GM10248 (cell line): ENCODE measurements at regions not wholly inside any gene's neighbourhood (a gene's known extent, or its start where the extent isn't known, plus 50 kb on each side); places are given as distances from the start of the nearest gene placed in this dataset.

Experiments
- CTCF ChIA-PET: fragments of 300-600 bp; sonication (Branson Sonifier 250); formaldehyde crosslinking; extraction: SDS; loops from one replicate; lab custom pipeline; 2021; ENCODE audit warnings: antibody characterized with exemption; lab: Yijun Ruan, JAX
- POLR2A ChIA-PET: fragments of 350-650 bp; sonication (Branson Sonifier 250); formaldehyde crosslinking; extraction: SDS; loops from one replicate; lab custom pipeline; 2020; ENCODE audit warnings: antibody characterized with exemption; lab: Yijun Ruan, JAX
- DNase-seq: peaks from one replicate; pipeline ENCODE4 v3.0.0; 2012; ENCODE audit errors: extremely low spot score
- TF ChIP-seq, protein P1 (sequence below): IDR thresholded peaks from 2 replicates; pipeline ENCODE4 v1.5.1; 2012; ENCODE audit warnings: mild to moderate bottlenecking, low read depth; ENCODE audit errors: extremely low read depth, missing control alignments, control extremely low read depth

DNA sequence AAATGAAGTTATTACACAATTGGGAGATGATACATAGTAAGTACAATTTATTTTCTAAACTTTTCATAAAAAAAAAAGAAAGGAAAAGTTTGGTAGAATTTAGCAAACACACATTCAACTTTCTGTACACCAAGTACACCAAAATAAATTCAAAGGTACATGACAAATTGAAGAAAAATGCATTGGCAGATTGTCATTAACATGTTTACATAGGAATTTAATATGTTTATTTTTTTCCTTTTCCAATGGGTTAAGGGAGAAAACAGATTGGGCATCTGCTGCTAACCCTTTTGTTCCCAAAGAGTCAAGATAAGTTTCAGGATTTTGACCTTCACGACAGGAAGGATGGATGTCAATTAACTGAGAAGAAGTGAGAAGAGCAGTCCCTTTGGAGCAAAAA is 620.4 kb downstream of the XIRP2 start:
- TF ChIP-seq, protein P1, sequence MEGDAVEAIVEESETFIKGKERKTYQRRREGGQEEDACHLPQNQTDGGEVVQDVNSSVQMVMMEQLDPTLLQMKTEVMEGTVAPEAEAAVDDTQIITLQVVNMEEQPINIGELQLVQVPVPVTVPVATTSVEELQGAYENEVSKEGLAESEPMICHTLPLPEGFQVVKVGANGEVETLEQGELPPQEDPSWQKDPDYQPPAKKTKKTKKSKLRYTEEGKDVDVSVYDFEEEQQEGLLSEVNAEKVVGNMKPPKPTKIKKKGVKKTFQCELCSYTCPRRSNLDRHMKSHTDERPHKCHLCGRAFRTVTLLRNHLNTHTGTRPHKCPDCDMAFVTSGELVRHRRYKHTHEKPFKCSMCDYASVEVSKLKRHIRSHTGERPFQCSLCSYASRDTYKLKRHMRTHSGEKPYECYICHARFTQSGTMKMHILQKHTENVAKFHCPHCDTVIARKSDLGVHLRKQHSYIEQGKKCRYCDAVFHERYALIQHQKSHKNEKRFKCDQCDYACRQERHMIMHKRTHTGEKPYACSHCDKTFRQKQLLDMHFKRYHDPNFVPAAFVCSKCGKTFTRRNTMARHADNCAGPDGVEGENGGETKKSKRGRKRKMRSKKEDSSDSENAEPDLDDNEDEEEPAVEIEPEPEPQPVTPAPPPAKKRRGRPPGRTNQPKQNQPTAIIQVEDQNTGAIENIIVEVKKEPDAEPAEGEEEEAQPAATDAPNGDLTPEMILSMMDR = no peak
- DNase-seq = no peak
- CTCF ChIA-PET = no interaction called here
- POLR2A ChIA-PET = no interaction called here

DNA sequence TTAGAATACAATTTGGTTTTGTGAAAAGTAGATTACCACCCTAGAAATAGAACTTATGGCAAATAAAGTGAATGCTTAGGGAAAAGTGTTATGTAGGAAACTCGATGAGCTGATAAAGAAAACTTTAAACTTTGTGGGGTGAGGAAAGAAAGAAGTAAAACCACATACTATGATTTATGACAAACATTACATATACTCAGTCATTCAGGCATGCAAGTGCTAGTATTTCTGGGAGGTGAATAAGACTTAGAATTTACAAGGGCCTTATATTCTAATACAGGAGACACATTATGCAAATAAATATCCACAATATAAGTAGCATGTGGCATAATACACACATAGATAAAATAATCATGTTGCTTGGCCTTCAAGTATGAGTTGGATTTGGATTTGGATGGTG is 618.1 kb downstream of the XIRP2 start:
- ChIA-PET POLR2A (no interaction called here), CTCF (no interaction called here)
- TF ChIP-seq, protein P1 = no peak
- DNase-seq = no peak

DNA sequence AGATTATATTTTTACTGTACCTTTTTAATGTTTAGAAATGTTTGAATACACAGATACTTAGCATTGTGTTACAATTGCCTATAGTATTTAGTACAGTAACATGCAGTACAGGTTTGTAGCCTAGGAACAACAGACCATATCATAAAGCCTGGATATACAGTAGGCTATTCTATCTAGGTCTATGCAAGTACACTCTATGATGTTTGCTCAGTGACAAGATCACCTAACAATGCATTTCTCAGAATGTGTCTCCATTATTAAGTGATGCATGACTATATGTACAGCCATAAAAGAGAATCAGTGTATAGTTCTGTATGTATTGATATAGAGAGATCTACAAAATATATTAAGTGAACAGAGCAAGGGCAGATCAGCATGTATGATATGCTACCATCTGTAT is 616.4 kb downstream of the XIRP2 start:
- ChIA-PET POLR2A (no interaction called here), CTCF (interaction anchor here (0.9 kb wide), 1 partner anchor 48 kb away, joined by 3 read pairs; no protein-coding TSS in a partner anchor)
- TF ChIP-seq, protein P1 = no peak
- no peak for DNase-seq

DNA sequence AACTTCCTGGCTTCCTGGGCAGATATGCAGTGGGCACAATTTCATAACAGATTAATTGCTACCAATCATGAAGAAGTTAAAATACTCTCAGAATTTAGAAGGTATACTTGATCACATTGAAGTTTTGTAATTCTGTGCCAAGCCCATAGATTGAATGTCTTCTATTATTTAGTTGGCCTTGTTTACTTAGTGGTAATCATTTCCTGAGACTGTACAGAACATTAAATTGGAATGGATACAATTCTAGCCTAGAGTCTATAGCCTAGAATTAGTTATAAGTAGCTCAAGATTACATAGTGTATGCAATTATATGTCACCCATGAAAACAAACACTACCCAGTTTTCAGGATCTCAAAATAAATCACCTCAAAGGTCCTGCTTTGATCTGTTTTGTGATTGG is 615.8 kb downstream of the XIRP2 start:
- POLR2A ChIA-PET = no interaction called here
- DNase-seq = no peak
- TF ChIP-seq, protein P1 = no peak
- CTCF ChIA-PET = interaction anchor here (0.9 kb wide), 1 partner anchor 48 kb away, joined by 3 read pairs; no protein-coding TSS in a partner anchor

DNA sequence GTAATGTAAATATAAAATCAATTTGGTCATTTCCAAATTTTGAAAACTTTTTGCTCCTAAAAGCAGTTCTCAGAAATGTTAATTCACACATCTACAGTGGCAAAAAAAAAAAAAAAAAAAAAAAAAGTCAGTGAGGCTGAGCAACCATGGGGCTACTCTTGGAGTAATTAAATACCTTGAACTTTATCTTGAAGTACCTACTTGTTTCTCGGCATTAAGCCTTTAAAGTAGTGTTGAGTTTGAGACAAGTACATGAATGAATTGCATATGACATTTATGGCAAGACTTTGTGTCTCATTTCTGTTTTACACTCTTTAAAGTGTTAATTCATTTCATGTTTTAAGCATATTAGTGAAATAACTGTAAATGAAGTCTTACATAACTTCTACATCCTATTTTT is 613.3 kb downstream of the XIRP2 start:
- no peak for DNase-seq
- ChIA-PET POLR2A (no interaction called here), CTCF (no interaction called here)
- TF ChIP-seq, protein P1 = no peak

DNA sequence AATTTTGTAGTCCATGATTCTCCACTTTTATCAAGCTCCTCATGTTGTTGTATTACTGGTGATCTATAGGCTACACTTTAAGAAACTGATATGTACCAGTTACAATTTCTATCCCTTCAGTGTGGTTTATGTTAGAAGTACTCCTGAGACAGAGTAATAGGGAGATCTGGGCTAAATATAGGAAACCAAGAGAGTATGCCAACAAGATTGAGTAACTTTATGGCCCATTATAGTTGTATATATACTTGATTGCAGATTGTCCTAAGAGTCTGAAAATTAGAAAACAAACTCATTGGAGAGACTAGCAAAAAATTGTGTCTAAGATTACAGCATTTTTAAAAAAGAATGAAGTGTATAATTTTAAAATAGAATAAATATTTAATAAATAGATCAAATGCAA is 605.6 kb downstream of the XIRP2 start:
- TF ChIP-seq, protein P1 = no peak
- ChIA-PET POLR2A (no interaction called here), CTCF (no interaction called here)
- DNase-seq = no peak

DNA sequence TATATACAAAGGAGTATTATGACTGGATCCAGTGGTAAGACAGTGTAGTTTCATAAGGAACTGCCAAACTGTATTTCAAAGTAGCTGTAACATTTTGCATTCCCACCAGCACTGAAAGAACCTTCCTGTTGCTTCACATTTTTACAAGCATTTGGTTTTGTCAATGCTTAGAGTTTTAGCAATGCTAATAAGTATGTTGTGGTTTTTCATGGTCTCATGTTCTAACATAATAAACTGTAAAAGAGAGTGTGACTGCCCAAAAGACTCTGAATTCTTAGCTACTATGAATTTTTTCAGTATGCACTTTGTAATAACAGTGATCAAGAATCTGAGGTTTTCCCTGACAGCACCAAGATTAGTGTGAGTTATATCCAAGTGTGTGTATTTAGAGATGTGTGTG is 604.2 kb downstream of the XIRP2 start:
- POLR2A ChIA-PET = no interaction called here
- DNase-seq = no peak
- TF ChIP-seq, protein P1 = no peak
- CTCF ChIA-PET = no interaction called here
